ENCODE measurements at regions not wholly inside any gene's neighbourhood (a gene's known extent, or its start where the extent isn't known, plus 50 kb on each side); places are given as distances from the start of the nearest gene placed in this dataset.
"Not testable (repeated sequence)": the region's sequence is repeated elsewhere in the genome, so short reads cannot be mapped to it uniquely, and the experiment has no call there.

- ATAC-seq: no peak
- Histone ChIP-seq H3K4me3 (no peak overlapping the region), H3K4me1 (no peaks in the 10 kb centered on the region), H3K27ac (no peak overlapping the region), H3K36me3 (no peaks in the 10 kb centered on the region), H3K9me3 (peaks cover 0 to 10% (median 0%) of the 10 kb centered on the region in 3 donors), H3K27me3 (no peaks in the 10 kb centered on the region)
- TF ChIP-seq EP300 (IDR thresholded peaks at IDR 0.05) (no peak), POLR2AphosphoS5 (IDR thresholded peaks at IDR 0.05) (no peak), POLR2A (IDR thresholded peaks at IDR 0.05) (no peak), CTCF (IDR thresholded peaks at IDR 0.05) (no peak)
- WGBS, 2 donors (ENCODE audit: low coverage in 1 of 2): 30% methylated on average over 1 of the region's 1 CpG; no CpG with 5 or more reads in 1 of the 2 donors
Observed at GRCh38 chr5:35543408-35543807, 74.3 kb upstream of the SPEF2 start.

GRCh38 chr5:35540002-35540401, 77.7 kb upstream of the SPEF2 start:
- ATAC-seq: no peak
- WGBS, 2 donors (ENCODE audit: low coverage in 1 of 2): 31 to 67% methylated on average over 1 to 3 of the region's 3 CpGs
- no peak overlapping the region for H3K27ac ChIP-seq
- TF ChIP-seq POLR2A (IDR thresholded peaks at IDR 0.05): no peak
- TF ChIP-seq CTCF (IDR thresholded peaks at IDR 0.05): no peak
- TF ChIP-seq POLR2AphosphoS5 (IDR thresholded peaks at IDR 0.05): no peak
- TF ChIP-seq EP300 (IDR thresholded peaks at IDR 0.05): no peak
- H3K4me1 ChIP-seq: no peaks in the 10 kb centered on the region
- H3K27me3 ChIP-seq: no peaks in the 10 kb centered on the region
- H3K9me3 ChIP-seq: peaks cover 0 to 10% (median 0%) of the 10 kb centered on the region in 3 donors
- no peak overlapping the region for H3K4me3 ChIP-seq
- no peaks in the 10 kb centered on the region for H3K36me3 ChIP-seq

- Histone ChIP-seq H3K9me3 (peaks cover 0 to 9% (median 0%) of the 10 kb centered on the region in 3 donors), H3K4me1 (no peaks in the 10 kb centered on the region), H3K4me3 (no peak overlapping the region), H3K27ac (no peak overlapping the region), H3K27me3 (no peaks in the 10 kb centered on the region), H3K36me3 (no peaks in the 10 kb centered on the region)
- WGBS, 2 donors (ENCODE audit: low coverage in 1 of 2): 48 to 52% methylated on average over 6 to 7 of the region's 7 CpGs
- no peak for TF ChIP-seq POLR2A (IDR thresholded peaks at IDR 0.05)
- no peak for TF ChIP-seq EP300 (IDR thresholded peaks at IDR 0.05)
- TF ChIP-seq POLR2AphosphoS5 (IDR thresholded peaks at IDR 0.05): no peak
- TF ChIP-seq CTCF (IDR thresholded peaks at IDR 0.05): no peak
- ATAC-seq: no peak
Observed at GRCh38 chr5:35538198-35538931, 79.3 kb upstream of the SPEF2 start.

- no peaks in the 10 kb centered on the region for H3K4me1 ChIP-seq
- H3K27me3 ChIP-seq: no peaks in the 10 kb centered on the region
- ATAC-seq: no peak
- no peak overlapping the region for H3K4me3 ChIP-seq
- no peak for TF ChIP-seq CTCF (IDR thresholded peaks at IDR 0.05)
- no peak for TF ChIP-seq EP300 (IDR thresholded peaks at IDR 0.05)
- no peak for TF ChIP-seq POLR2A (IDR thresholded peaks at IDR 0.05)
- TF ChIP-seq POLR2AphosphoS5 (IDR thresholded peaks at IDR 0.05): no peak
- no peaks in the 10 kb centered on the region for H3K9me3 ChIP-seq
- H3K36me3 ChIP-seq: no peaks in the 10 kb centered on the region
- no peak overlapping the region for H3K27ac ChIP-seq
- 81 to 88% methylated on average over 3 of the region's 3 CpGs for WGBS, 2 donors (ENCODE audit: low coverage in 1 of 2)
Observed at GRCh38 chr5:35533156-35533555, 84.5 kb upstream of the SPEF2 start.

- H3K4me1 ChIP-seq: not testable (repeated sequence)
Observed at GRCh38 chr5:35531553-35531952, 86.1 kb upstream of the SPEF2 start.

More at GRCh38 chr5:35531553-35531952, 86.1 kb upstream of the SPEF2 start:
- not testable (repeated sequence) for ATAC-seq, H3K36me3 ChIP-seq, H3K27me3 ChIP-seq, H3K27ac ChIP-seq, H3K9me3 ChIP-seq, H3K4me3 ChIP-seq
- WGBS, 2 donors (ENCODE audit: low coverage in 1 of 2): no CpG with 5 or more reads among the region's 29 CpGs
